C4-2B (cell line): ENCODE measurements at regions not wholly inside any gene's neighbourhood (a gene's known extent, or its start where the extent isn't known, plus 50 kb on each side); places are given as distances from the start of the nearest gene placed in this dataset.
"Not testable (repeated sequence)": the region's sequence is repeated elsewhere in the genome, so short reads cannot be mapped to it uniquely, and the experiment has no call there.

Experiments
- CTCF ChIP-seq: fragments of 450-650 bp; conservative IDR thresholded peaks from 2 replicates; pipeline ENCODE4 v1.5.1; 2017; ENCODE audit warnings: mild to moderate bottlenecking
- ZFX ChIP-seq: fragments of 450-650 bp; IDR thresholded peaks from 2 replicates; pipeline ENCODE4 v1.6.1; 2017

GRCh38 chr16:29287246-29287645 is 119.3 kb downstream of the NPIPB11 start:
- TF ChIP-seq CTCF, ZFX: not testable (repeated sequence)
